H1 (cell line): ENCODE measurements at regions not wholly inside any gene's neighbourhood (a gene's known extent, or its start where the extent isn't known, plus 50 kb on each side); places are given as distances from the start of the nearest gene placed in this dataset.
A peak's percentile ranks its signal among the peaks of the same experiment; 100 is the strongest.

Experiments
- CTCF ChIA-PET: fragments of 300-600 bp; sonication (Branson Sonifier 250); formaldehyde crosslinking; loops from one replicate; lab custom pipeline; 2021; ENCODE audit not compliant: partially characterized antibody; lab: Charles Lee
- POLR2A ChIA-PET: fragments of 300-600 bp; sonication (Branson Sonifier 250); formaldehyde crosslinking; loops from one replicate; lab custom pipeline; 2021; ENCODE audit warnings: inconsistent platforms; ENCODE audit not compliant: partially characterized antibody; lab: Charles Lee
- DNase-seq, 2 experiments: peaks; one replicate each; pipeline versions ENCODE4 v3.0.0 to v3.0.0-alpha.2; 2010 to 2022; ENCODE audit warnings: low spot score in 2 of 2, low read depth in 1 of 2, mixed read lengths in 1 of 2
- FAIRE-seq: peaks from 2 replicates; lab custom pipeline; 2011; peaks lifted over from hg19 to GRCh38; lab: Jason Lieb, UNC
- H2AFZ ChIP-seq: 2 replicates; pipeline ENCODE4 v1.8.1; 2012; ENCODE audit warnings: low read length, inconsistent platforms
- H2AK5ac ChIP-seq: 2 replicates; pipeline ENCODE4 v1.6.1; 2013; ENCODE audit warnings: low read depth, low read length
- H2BK120ac ChIP-seq: replicated peaks from 2 replicates; pipeline ENCODE3; 2013; ENCODE audit warnings: low read depth, low read length, inconsistent platforms
- H2BK12ac ChIP-seq: 2 replicates; pipeline ENCODE4 v1.6.1; 2013; ENCODE audit warnings: low read depth, low read length
- H2BK15ac ChIP-seq: 2 replicates; pipeline ENCODE4 v1.6.1; 2013; ENCODE audit warnings: low read length
- H2BK20ac ChIP-seq: 2 replicates; pipeline ENCODE4 v1.6.1; 2013; ENCODE audit warnings: low read length
- H2BK5ac ChIP-seq: 2 replicates; pipeline ENCODE4 v1.6.1; 2013; ENCODE audit warnings: low read depth, low read length
- H3K14ac ChIP-seq: 2 replicates; pipeline ENCODE4 v1.6.1; 2013; ENCODE audit warnings: inconsistent platforms; ENCODE audit not compliant: insufficient read length
- H3K18ac ChIP-seq: 2 replicates; pipeline ENCODE4 v1.6.1; 2013; ENCODE audit warnings: low read length; ENCODE audit errors: extremely low read depth
- H3K23ac ChIP-seq: 2 replicates; pipeline ENCODE4 v1.6.1; 2013; ENCODE audit warnings: inconsistent platforms; ENCODE audit not compliant: insufficient read length
- H3K23me2 ChIP-seq: 2 replicates; pipeline ENCODE4 v1.6.1; 2013; ENCODE audit warnings: low read depth, low read length
- H3K27ac ChIP-seq: 2 replicates; pipeline ENCODE4 v1.6.1; 2011; ENCODE audit warnings: low read depth, low read length, inconsistent platforms
- H3K27me3 ChIP-seq, 4 experiments: replicated peaks in 1 of 4; 1 replicate in 1 of 4; 2 replicates in 3 of 4; pipeline versions ENCODE4 v1.6.1 to v1.8.1; 2011 to 2013; ENCODE audit warnings: low read length in 3 of 4, mild to moderate bottlenecking in 3 of 4, inconsistent platforms in 2 of 4, mixed read lengths in 2 of 4, moderate library complexity in 1 of 4; ENCODE audit not compliant: control insufficient read depth in 3 of 4, insufficient read depth in 3 of 4; ENCODE audit errors: extremely low read depth in 1 of 4
- H3K36me3 ChIP-seq, 4 experiments: 2 replicates each; pipeline versions ENCODE4 v1.6.1 to v1.8.1; 2011 to 2013; ENCODE audit warnings: mild to moderate bottlenecking in 4 of 4, low read length in 3 of 4, moderate library complexity in 2 of 4, control low read depth in 1 of 4, inconsistent platforms in 1 of 4; ENCODE audit not compliant: insufficient read depth in 4 of 4, control insufficient read depth in 2 of 4
- H3K4ac ChIP-seq: replicated peaks from 2 replicates; pipeline ENCODE3; 2013; ENCODE audit warnings: low read length, low read depth, mixed read lengths, inconsistent platforms; ENCODE audit not compliant: insufficient read length
- H3K4me1 ChIP-seq, 4 experiments: replicated peaks in 1 of 4; 1 replicate in 1 of 4; 2 replicates in 3 of 4; pipeline versions ENCODE4 v1.6.1 to v1.8.1; 2011 to 2013; ENCODE audit warnings: low read length in 3 of 4, inconsistent platforms in 2 of 4, mixed read lengths in 1 of 4; ENCODE audit not compliant: insufficient read depth in 4 of 4, control insufficient read depth in 3 of 4
- H3K4me2 ChIP-seq, 2 experiments: 2 replicates each; pipeline versions ENCODE4 v1.6.1 to v1.8.1; 2011 to 2013; ENCODE audit warnings: low read depth in 2 of 2, low read length in 2 of 2, control low read depth in 1 of 2, inconsistent platforms in 1 of 2, mild to moderate bottlenecking in 1 of 2; ENCODE audit not compliant: insufficient read depth in 1 of 2
- H3K4me3 ChIP-seq, 4 experiments: fragments of 200-600, 300-600 bp in 1 of 4; sonication (generic), shearing (Covaris generic), sonication (Bioruptor Twin) in 1 of 4; 2 replicates each; pipeline versions ENCODE4 v1.5.1 to v1.8.1; 2011 to 2016; ENCODE audit warnings: low read length in 4 of 4, low read depth in 3 of 4, control low read depth in 2 of 4, inconsistent platforms in 2 of 4, mild to moderate bottlenecking in 2 of 4, mixed read lengths in 1 of 4, moderate library complexity in 1 of 4; ENCODE audit not compliant: insufficient read depth in 2 of 4; ENCODE audit errors: extremely low read depth in 1 of 4
- H3K56ac ChIP-seq: replicated peaks from 2 replicates; pipeline ENCODE3; 2013; ENCODE audit warnings: low read depth, mild to moderate bottlenecking, mixed read lengths, low read length, inconsistent platforms; ENCODE audit not compliant: insufficient read length
- H3K79me1 ChIP-seq: 2 replicates; pipeline ENCODE4 v1.6.1; 2013; ENCODE audit warnings: low read depth, low read length, control low read depth
- H3K79me2 ChIP-seq, 2 experiments: 2 replicates each; pipeline versions ENCODE4 v1.6.1 to v1.8.1; 2012 to 2013; ENCODE audit warnings: low read length in 2 of 2, mild to moderate bottlenecking in 2 of 2, inconsistent platforms in 1 of 2; ENCODE audit not compliant: insufficient read depth in 2 of 2, control insufficient read depth in 1 of 2
- H3K9ac ChIP-seq, 4 experiments: replicated peaks in 1 of 4; 1 replicate in 1 of 4; 2 replicates in 3 of 4; pipeline versions ENCODE4 v1.6.1 to v1.8.1; 2011 to 2013; ENCODE audit warnings: low read depth in 3 of 4, low read length in 3 of 4, control low read depth in 2 of 4, mild to moderate bottlenecking in 2 of 4, moderate library complexity in 2 of 4, inconsistent platforms in 1 of 4; ENCODE audit errors: extremely low read depth in 1 of 4
- H3K9me3 ChIP-seq, 2 experiments: 2 replicates each; pipeline versions ENCODE4 v1.6.1 to v1.8.1; 2012 to 2013; ENCODE audit warnings: mild to moderate bottlenecking in 2 of 2, moderate library complexity in 2 of 2, control low read depth in 1 of 2, inconsistent platforms in 1 of 2, low read depth in 1 of 2, low read length in 1 of 2, mixed read lengths in 1 of 2; ENCODE audit not compliant: insufficient read depth in 2 of 2
- H4K20me1 ChIP-seq, 2 experiments: replicated peaks in 1 of 2; 2 replicates each; pipeline versions ENCODE3 to v1.8.1; 2011 to 2013; ENCODE audit warnings: inconsistent platforms in 2 of 2, low read length in 2 of 2, mild to moderate bottlenecking in 1 of 2; ENCODE audit not compliant: insufficient read depth in 2 of 2, control insufficient read depth in 1 of 2
- H4K5ac ChIP-seq: 2 replicates; pipeline ENCODE4 v1.6.1; 2013; ENCODE audit warnings: low read length, low read depth, mixed read lengths, inconsistent platforms; ENCODE audit not compliant: insufficient read length
- H4K8ac ChIP-seq: 2 replicates; pipeline ENCODE4 v1.8.0; 2013; ENCODE audit warnings: mild to moderate bottlenecking, moderate library complexity, low read length, inconsistent platforms; ENCODE audit not compliant: insufficient read depth; ENCODE audit errors: extremely low read depth
- H4K91ac ChIP-seq: replicated peaks from 2 replicates; pipeline ENCODE3; 2013; ENCODE audit warnings: low read length, mixed read lengths, inconsistent platforms; ENCODE audit not compliant: insufficient read length
- ASH2L ChIP-seq: fragments of 200-600, 300-600 bp; sonication (generic); IDR thresholded peaks from one replicate; pipeline ENCODE4 v1.7.1; 2017; ENCODE audit warnings: low read length
- BCL11A ChIP-seq, 2 experiments: IDR thresholded peaks; one replicate each; pipeline ENCODE4 v1.6.1; 2011; ENCODE audit warnings: low read depth in 2 of 2, low read length in 2 of 2, mild to moderate bottlenecking in 2 of 2
- CBX8 ChIP-seq: fragments of 300-800, 300-1000 bp; sonication (generic); IDR thresholded peaks from 2 replicates; pipeline ENCODE4 v1.7.1; 2016; ENCODE audit warnings: low read depth, low read length, borderline replicate concordance
- CHD1 ChIP-seq: IDR thresholded peaks from 2 replicates; pipeline ENCODE4 v1.6.1; 2012; ENCODE audit warnings: low read depth, low read length, improper control_type of control experiment
- CTCF ChIP-seq, 3 experiments: IDR thresholded peaks; 1 replicate in 2 of 3; 2 replicates in 1 of 3; pipeline versions ENCODE4 v1.5.1 to v1.6.1; 2011; ENCODE audit warnings: low read length in 3 of 3, mild to moderate bottlenecking in 3 of 3, inconsistent platforms in 2 of 3, low read depth in 1 of 3, moderate library complexity in 1 of 3; ENCODE audit not compliant: insufficient read depth in 1 of 3; ENCODE audit errors: control extremely low read depth in 1 of 3
- EZH2 ChIP-seq: fragments of 200-600 bp; sonication (generic); IDR thresholded peaks from 2 replicates; pipeline ENCODE4 v1.7.1; 2012; ENCODE audit warnings: low read depth, mild to moderate bottlenecking, moderate library complexity, low read length, inconsistent platforms; ENCODE audit not compliant: severe bottlenecking
- HDAC6 ChIP-seq: IDR thresholded peaks from one replicate; pipeline ENCODE4 v1.7.1; 2012; ENCODE audit warnings: low read depth, mild to moderate bottlenecking, inconsistent platforms, low read length, moderate library complexity
- KDM1A ChIP-seq: fragments of 200-600, 300-600 bp; sonication (generic); IDR thresholded peaks from 2 replicates; pipeline ENCODE4 v1.7.1; 2016; ENCODE audit warnings: mild to moderate bottlenecking, low read length, borderline replicate concordance
- RBBP5 ChIP-seq: IDR thresholded peaks from 2 replicates; pipeline ENCODE4 v1.7.1; 2012; ENCODE audit warnings: low read depth, mild to moderate bottlenecking, inconsistent platforms, low read length, moderate library complexity, borderline replicate concordance
- SIRT6 ChIP-seq: IDR thresholded peaks from one replicate; pipeline ENCODE4 v1.7.1; 2012; ENCODE audit warnings: low read length, inconsistent platforms
- TAF1 ChIP-seq: IDR thresholded peaks from 2 replicates; pipeline ENCODE4 v1.6.1; 2011; ENCODE audit warnings: mild to moderate bottlenecking, low read depth, low read length
- TAF7 ChIP-seq: optimal IDR thresholded peaks from 2 replicates; pipeline ENCODE3; 2011; ENCODE audit warnings: low read depth, mild to moderate bottlenecking, inconsistent platforms, low read length, moderate library complexity, borderline replicate concordance
- YY1 ChIP-seq: IDR thresholded peaks from 2 replicates; pipeline ENCODE4 v1.6.1; 2011; ENCODE audit warnings: low read depth, mild to moderate bottlenecking, low read length
- WGBS, 2 experiments: shearing (Covaris generic) in 1 of 2; methylation state at CpG; one replicate each; pipeline versions ENCODE4 v1.1.6 to v1.1.7; 2013 to 2015; ENCODE audit warnings: low lambda C conversion rate in 2 of 2, mixed read lengths in 2 of 2, inconsistent platforms in 1 of 2, low coverage in 1 of 2, missing lambda C conversion rate in 1 of 2; ENCODE audit not compliant: insufficient replicate concordance in 2 of 2, insufficient coverage in 1 of 2, insufficient read length in 1 of 2; ENCODE audit errors: extremely low coverage in 1 of 2, missing lambda C conversion rate in 1 of 2; 5-methylcytosine and 5-hydroxymethylcytosine counted together

GRCh38 chr11:44372989-44373388 is 63.0 kb upstream of the ALX4 start:
- Histone ChIP-seq H2BK5ac (no peak overlapping the region), H3K4ac (no peak overlapping the region), H3K36me3 (no peaks in the 10 kb centered on the region), H2AFZ (peak overlapping the region; percentile 98), H3K9me3 (no peaks in the 10 kb centered on the region), H3K27ac (no peak overlapping the region), H2BK120ac (no peak overlapping the region), H4K91ac (no peak overlapping the region), H3K18ac (no peak overlapping the region), H3K79me2 (no peaks in the 10 kb centered on the region), H3K23me2 (no peaks in the 10 kb centered on the region), H2AK5ac (no peak overlapping the region), H3K14ac (no peak overlapping the region), H3K27me3 (peaks cover 0 to 2% (median 0%) of the 10 kb centered on the region in 4 experiments; a peak in 3 of 7 replicates), H3K4me2 (no peak overlapping the region), H4K5ac (no peak overlapping the region), H3K56ac (no peak overlapping the region), H2BK12ac (no peak overlapping the region), H3K4me3 (no peak overlapping the region), H2BK15ac (no peak overlapping the region), H3K79me1 (no peaks in the 10 kb centered on the region), H2BK20ac (no peak overlapping the region), H4K20me1 (no peaks in the 10 kb centered on the region), H3K4me1 (no peaks in the 10 kb centered on the region; a peak in 1 of 7 replicates), H3K23ac (no peak overlapping the region), H3K9ac (no peak overlapping the region), H4K8ac (no peak overlapping the region)
- ChIA-PET POLR2A (no interaction called here), CTCF (interaction anchor here (1.0 to 3.1 kb wide), 8 partner anchors 9 to 166 kb away, joined by 3 to 8 read pairs (median 4); no protein-coding TSS in a partner anchor)
- peak; percentile 83 for FAIRE-seq
- DNase-seq, result no peak
- WGBS, 2 experiments, result 56% methylated on average over 3 of the region's 3 CpGs; no CpG with 5 or more reads in 1 of the 2 experiments
- no peak for TF ChIP-seq KDM1A
- no peak for TF ChIP-seq SIRT6
- no peak for TF ChIP-seq HDAC6
- TF ChIP-seq RBBP5, result no peak
- no peak for TF ChIP-seq EZH2
- no peak for TF ChIP-seq YY1
- TF ChIP-seq CTCF (IDR thresholded peaks at IDR 0.05; ENCODE audit: control extremely low read depth in 1 of 3, insufficient read depth in 1 of 3, low read depth in 1 of 3, low read length in 3 of 3), result no peak
- no peak for TF ChIP-seq BCL11A (IDR thresholded peaks at IDR 0.05; ENCODE audit: low read depth in 2 of 2, low read length in 2 of 2)
- TF ChIP-seq TAF7, result no peak
- no peak for TF ChIP-seq CHD1
- no peak for TF ChIP-seq CBX8
- TF ChIP-seq TAF1, result no peak
- no peak for TF ChIP-seq ASH2L
